RCC 7860 (cell line): ENCODE measurements at regions not wholly inside any gene's neighbourhood (a gene's known extent, or its start where the extent isn't known, plus 50 kb on each side); places are given as distances from the start of the nearest gene placed in this dataset.

Experiments
- DNase-seq: peaks from one replicate; pipeline ENCODE4 v3.0.0-alpha.2; 2015; ENCODE audit warnings: low spot score
- FAIRE-seq: peaks from 2 replicates; lab custom pipeline; 2012; peaks lifted over from hg19 to GRCh38; lab: Jason Lieb, UNC

- DNase-seq (no peak), FAIRE-seq (no peak)
These were observed 155.6 kb downstream of the BTC start for GRCh38 chr4:74638689-74639088.

- peak; percentile 84 for FAIRE-seq
These were observed 154.0 kb downstream of the BTC start for GRCh38 chr4:74640111-74640903.

GRCh38 chr4:74642006-74642405 is 152.3 kb downstream of the BTC start:
- FAIRE-seq (peak; percentile 28), DNase-seq (no peak)

More at GRCh38 chr4:74640111-74640903, 154.0 kb downstream of the BTC start:
- DNase-seq: peak; percentile 24

GRCh38 chr4:74649193-74649592 is 145.1 kb downstream of the BTC start:
- FAIRE-seq (no peak), DNase-seq (no peak)

- FAIRE-seq: no peak
- DNase-seq: no peak
These were observed 143.1 kb downstream of the BTC start for GRCh38 chr4:74651198-74651597.

GRCh38 chr4:74653331-74654229 is 140.7 kb downstream of the BTC start:
- no peak for FAIRE-seq

GRCh38 chr4:74654230-74654681 is 140.1 kb downstream of the BTC start:
- peak; percentile 98 for FAIRE-seq
- peak; percentile 98 for DNase-seq

More at GRCh38 chr4:74653331-74654229, 140.7 kb downstream of the BTC start:
- peak; percentile 51 for DNase-seq

- DNase-seq (no peak), FAIRE-seq (peak; percentile 8)
These were observed 137.7 kb downstream of the BTC start for GRCh38 chr4:74656596-74656995.

- DNase-seq (no peak), FAIRE-seq (no peak)
These were observed 136.2 kb downstream of the BTC start for GRCh38 chr4:74658116-74658515.

- FAIRE-seq (peak; percentile 99), DNase-seq (peak; percentile 97)
These were observed 134.5 kb downstream of the BTC start for GRCh38 chr4:74659576-74660411.

GRCh38 chr4:74660866-74661265 is 133.5 kb downstream of the BTC start:
- FAIRE-seq: no peak
- DNase-seq: no peak

GRCh38 chr4:74661427-74662201 is 132.7 kb downstream of the BTC start:
- DNase-seq (peak; percentile 39), FAIRE-seq (no peak)

- DNase-seq (no peak), FAIRE-seq (no peak)
These were observed 130.7 kb downstream of the BTC start for GRCh38 chr4:74663631-74664030.

- FAIRE-seq (peak; percentile 81), DNase-seq (peak; percentile 66)
These were observed 129.0 kb downstream of the BTC start for GRCh38 chr4:74665346-74665745.

- DNase-seq: no peak
- no peak for FAIRE-seq
These were observed 128.4 kb downstream of the BTC start for GRCh38 chr4:74665876-74666275.

- DNase-seq (no peak), FAIRE-seq (peak; percentile 65)
These were observed 126.9 kb downstream of the BTC start for GRCh38 chr4:74667438-74667837.

- no peak for DNase-seq
- no peak for FAIRE-seq
These were observed 126.4 kb downstream of the BTC start for GRCh38 chr4:74667944-74668343.

- no peak for DNase-seq
- no peak for FAIRE-seq
These were observed 124.6 kb downstream of the BTC start for GRCh38 chr4:74669702-74670101.

- DNase-seq (no peak), FAIRE-seq (peak; percentile 39)
These were observed 123.7 kb downstream of the BTC start for GRCh38 chr4:74670583-74670982.
